ENCODE measurements at regions not wholly inside any gene's neighbourhood (a gene's known extent, or its start where the extent isn't known, plus 50 kb on each side); places are given as distances from the start of the nearest gene placed in this dataset.

DNA sequence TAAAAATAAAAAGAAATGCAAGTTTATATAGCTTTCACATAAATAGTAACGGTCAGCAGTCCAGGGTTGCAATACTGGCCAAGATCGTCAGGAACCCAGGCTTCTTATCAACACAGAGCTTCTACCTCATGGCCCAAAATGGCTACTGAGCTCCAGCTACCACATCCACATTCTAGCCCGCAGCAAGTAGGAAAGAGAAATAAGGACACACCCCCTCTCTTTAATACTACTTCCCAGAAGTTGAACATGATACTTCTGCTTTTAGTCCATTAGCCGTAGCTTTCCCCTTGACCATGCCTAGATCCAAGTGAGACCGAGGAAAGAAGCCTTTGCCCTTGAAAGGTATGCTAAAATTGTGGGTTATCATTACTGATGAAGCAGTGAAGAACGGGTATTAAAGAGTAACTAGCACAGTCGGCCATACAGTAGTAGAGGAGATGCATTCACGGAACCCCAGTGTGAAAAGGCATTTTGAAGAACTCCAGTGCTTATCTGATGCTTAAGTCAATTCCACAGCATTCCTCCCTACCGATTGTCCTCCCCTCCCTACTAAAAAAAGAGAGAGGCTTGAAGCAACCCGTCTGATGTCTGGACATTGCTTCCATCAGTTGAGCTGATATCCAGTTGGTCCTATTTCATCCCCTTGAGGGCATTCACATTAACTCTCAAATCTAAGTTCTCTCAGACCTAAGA lies 226.9 kb upstream of the RREB1 start:
- H3K27me3 ChIP-seq: no peaks in the 10 kb centered on the region
- intact Hi-C loops (cut with DNase I): no loop called here
- no peaks in the 10 kb centered on the region for H3K9me3 ChIP-seq
- no peaks in the 10 kb centered on the region for H3K36me3 ChIP-seq (replicated peaks in 1 of 2; ENCODE audit: insufficient read depth in 1 of 2, low read depth in 2 of 2)
- H3K4me3 ChIP-seq: no peak overlapping the region
- no peak overlapping the region for H3K27ac ChIP-seq
- no peaks in the 10 kb centered on the region for H3K4me1 ChIP-seq
- no peak for DNase-seq
- 81% methylated on average over 10 of the region's 10 CpGs for WGBS, 2 donors
- no peak for TF ChIP-seq POLR2A (IDR thresholded peaks at IDR 0.05)
- TF ChIP-seq, protein P1, sequence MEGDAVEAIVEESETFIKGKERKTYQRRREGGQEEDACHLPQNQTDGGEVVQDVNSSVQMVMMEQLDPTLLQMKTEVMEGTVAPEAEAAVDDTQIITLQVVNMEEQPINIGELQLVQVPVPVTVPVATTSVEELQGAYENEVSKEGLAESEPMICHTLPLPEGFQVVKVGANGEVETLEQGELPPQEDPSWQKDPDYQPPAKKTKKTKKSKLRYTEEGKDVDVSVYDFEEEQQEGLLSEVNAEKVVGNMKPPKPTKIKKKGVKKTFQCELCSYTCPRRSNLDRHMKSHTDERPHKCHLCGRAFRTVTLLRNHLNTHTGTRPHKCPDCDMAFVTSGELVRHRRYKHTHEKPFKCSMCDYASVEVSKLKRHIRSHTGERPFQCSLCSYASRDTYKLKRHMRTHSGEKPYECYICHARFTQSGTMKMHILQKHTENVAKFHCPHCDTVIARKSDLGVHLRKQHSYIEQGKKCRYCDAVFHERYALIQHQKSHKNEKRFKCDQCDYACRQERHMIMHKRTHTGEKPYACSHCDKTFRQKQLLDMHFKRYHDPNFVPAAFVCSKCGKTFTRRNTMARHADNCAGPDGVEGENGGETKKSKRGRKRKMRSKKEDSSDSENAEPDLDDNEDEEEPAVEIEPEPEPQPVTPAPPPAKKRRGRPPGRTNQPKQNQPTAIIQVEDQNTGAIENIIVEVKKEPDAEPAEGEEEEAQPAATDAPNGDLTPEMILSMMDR (IDR thresholded peaks at IDR 0.05): no peak
- no peak for ATAC-seq

DNA sequence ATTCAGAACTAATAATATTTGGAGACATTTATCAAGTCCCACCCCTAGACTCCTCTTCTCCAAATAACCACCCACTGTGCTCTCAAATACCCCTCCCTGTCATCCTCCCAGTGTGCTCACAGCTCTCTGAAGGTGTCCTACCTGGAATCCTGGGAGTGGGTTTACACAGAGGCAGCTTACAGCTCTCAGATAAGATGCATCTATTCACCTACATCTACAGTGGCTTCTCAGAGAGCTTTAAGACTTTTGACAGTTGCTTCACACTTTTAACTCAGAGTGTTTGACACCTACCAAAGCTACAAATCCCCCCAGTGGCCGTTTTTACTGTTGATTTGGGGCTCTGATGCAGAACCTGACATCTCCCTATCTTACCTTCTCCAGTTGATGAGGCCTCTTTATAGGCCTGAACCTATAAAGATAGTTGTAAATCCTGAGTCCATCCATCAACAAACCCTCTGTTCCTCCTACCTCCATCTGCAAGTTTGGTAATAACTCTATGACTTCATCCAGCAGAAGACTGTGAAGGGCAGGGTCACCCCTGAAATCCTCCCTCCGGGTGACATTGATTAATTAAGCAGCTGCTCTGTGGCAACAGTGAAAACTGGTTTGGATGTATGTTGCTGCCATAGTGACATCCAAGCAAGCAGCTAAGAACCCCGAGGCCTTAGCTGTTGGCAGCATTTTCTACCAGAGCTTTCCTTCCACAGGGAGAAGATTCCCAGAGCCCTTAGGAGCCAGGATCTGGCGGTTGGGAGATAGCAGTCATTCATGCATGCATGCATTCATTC lies 226.1 kb upstream of the RREB1 start:
- Histone ChIP-seq H3K4me1 (no peaks in the 10 kb centered on the region), H3K36me3 (replicated peaks in 1 of 2; ENCODE audit: insufficient read depth in 1 of 2, low read depth in 2 of 2) (no peaks in the 10 kb centered on the region), H3K27me3 (no peaks in the 10 kb centered on the region), H3K27ac (no peak overlapping the region), H3K4me3 (no peak overlapping the region), H3K9me3 (no peaks in the 10 kb centered on the region)
- intact Hi-C loops (cut with DNase I): no loop called here
- no peak for ATAC-seq
- TF ChIP-seq, protein P1 (IDR thresholded peaks at IDR 0.05): no peak
- no peak for TF ChIP-seq POLR2A (IDR thresholded peaks at IDR 0.05)
- WGBS, 2 donors: 53 to 69% methylated on average over 4 of the region's 4 CpGs
- no peak for DNase-seq

DNA sequence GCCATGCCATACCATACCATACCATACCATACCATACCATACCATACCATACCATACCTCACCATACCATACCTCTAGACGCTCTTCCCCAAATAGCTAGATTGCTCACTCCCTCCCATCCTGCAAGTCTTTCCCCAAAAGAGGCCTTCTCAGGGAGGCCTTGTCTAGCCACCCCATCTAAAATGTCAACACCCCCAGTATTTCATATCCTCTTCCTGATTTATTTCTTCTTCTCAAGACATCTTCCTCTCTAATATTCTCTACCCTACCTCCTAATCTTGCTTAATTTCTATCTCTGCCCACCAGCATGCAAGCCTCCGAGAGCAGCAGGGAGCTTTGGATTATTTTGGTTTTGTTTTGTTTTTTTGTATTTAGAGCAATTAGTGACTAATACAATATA lies 225.2 kb upstream of the RREB1 start:
- DNase-seq (no peak), ATAC-seq (no peak)
- intact Hi-C loops (cut with DNase I): no loop called here
- no peak for TF ChIP-seq POLR2A (IDR thresholded peaks at IDR 0.05)
- TF ChIP-seq, protein P1 (IDR thresholded peaks at IDR 0.05): no peak
- H3K4me3 ChIP-seq: no peak overlapping the region
- H3K9me3 ChIP-seq: no peaks in the 10 kb centered on the region
- no peak overlapping the region for H3K27ac ChIP-seq
- 81 to 92% methylated on average over 2 of the region's 2 CpGs for WGBS, 2 donors
- H3K4me1 ChIP-seq: no peaks in the 10 kb centered on the region
- no peaks in the 10 kb centered on the region for H3K27me3 ChIP-seq
- no peaks in the 10 kb centered on the region for H3K36me3 ChIP-seq (replicated peaks in 1 of 2; ENCODE audit: insufficient read depth in 1 of 2, low read depth in 2 of 2)

DNA sequence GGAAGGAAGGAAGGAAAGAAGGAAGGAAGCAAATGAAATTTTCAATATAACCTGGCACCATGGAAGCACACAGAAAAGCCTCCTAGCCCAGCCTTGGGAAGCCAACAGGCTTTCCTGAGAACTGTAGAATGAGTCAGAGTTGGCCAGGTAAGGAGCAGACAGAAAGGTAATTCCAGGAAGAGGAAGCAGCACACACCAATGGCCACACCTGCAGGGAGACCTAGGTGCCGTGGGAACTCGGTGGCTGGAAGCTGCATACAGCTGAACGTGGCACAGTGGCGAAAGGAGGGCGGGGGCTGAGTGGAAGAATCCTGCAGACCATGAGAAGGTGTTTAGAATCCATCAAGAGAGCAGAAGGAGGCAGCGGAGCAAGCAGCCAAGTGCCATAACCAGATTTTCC lies 224.8 kb upstream of the RREB1 start:
- Histone ChIP-seq H3K9me3 (no peaks in the 10 kb centered on the region), H3K27ac (no peak overlapping the region), H3K27me3 (no peaks in the 10 kb centered on the region), H3K4me3 (no peak overlapping the region), H3K36me3 (replicated peaks in 1 of 2; ENCODE audit: insufficient read depth in 1 of 2, low read depth in 2 of 2) (no peaks in the 10 kb centered on the region), H3K4me1 (no peaks in the 10 kb centered on the region)
- DNase-seq (no peak), ATAC-seq (no peak)
- whole genome bisulfite sequencing, 2 donors: 90 to 91% methylated on average over 6 of the region's 6 CpGs
- intact Hi-C loops (cut with DNase I): no loop called here
- TF ChIP-seq, protein P1 (IDR thresholded peaks at IDR 0.05): no peak
- no peak for TF ChIP-seq POLR2A (IDR thresholded peaks at IDR 0.05)

All from body of pancreas (tissue), 4 donors.